ENCODE measurements at regions not wholly inside any gene's neighbourhood (a gene's known extent, or its start where the extent isn't known, plus 50 kb on each side); places are given as distances from the start of the nearest gene placed in this dataset.

DNA sequence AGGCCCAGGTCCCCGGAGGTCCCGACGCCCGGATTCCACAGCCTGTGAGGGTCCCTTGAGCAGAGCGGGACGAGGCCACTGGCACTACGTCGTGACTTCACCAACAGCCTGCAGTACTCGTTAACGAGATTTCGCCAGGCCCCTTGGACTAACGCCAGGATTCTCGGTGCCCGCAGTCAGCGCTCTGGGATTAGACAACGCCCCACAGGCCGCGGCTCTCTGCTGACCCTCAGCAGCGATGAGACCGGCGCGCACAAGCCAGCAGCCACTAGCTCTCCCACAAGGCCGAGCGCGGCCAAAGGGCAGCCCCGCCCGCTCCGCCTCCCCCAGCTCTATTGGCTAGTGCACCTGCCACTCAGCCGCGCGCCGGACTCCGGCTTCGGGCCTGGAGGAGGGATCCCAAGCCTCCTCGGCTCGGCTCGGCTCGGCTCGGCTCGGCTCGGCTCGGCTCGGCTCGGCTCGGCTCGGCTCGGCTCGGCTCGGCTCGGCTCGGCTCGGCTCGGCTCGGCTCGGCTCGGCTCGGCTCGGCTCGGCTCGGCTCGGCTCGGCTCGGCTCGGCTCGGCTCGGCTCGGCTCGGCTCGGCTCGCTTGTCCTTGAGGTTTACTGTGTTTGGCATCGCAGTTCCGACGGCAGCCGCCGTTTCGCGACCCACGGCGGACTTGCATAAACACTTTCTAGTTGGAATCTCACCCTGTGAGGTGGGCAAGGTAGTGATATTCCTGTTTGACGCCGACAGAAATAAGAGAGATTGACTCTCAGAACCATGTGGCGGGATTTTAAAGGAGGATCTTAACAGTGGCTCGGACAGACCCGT is 231.7 kb upstream of the SERP2 start:
- POLR2A ChIA-PET = interaction anchor here (0.6 to 0.7 kb wide), 3 partner anchors 9 to 346 kb away, joined by 3 to 4 read pairs (median 3); no protein-coding TSS in a partner anchor
- peak; percentile 64 for DNase-seq (ENCODE audit: low read depth, low spot score)
- CTCF ChIA-PET = interaction anchor here (0.7 to 1.6 kb wide), 3 partner anchors 10 to 234 kb away, joined by 3 to 8 read pairs (median 4); no protein-coding TSS in a partner anchor
- H3K4me3 ChIP-seq (ENCODE audit: low read depth, low read length) = peak overlapping the region; percentile 70
- TF ChIP-seq, protein P1, sequence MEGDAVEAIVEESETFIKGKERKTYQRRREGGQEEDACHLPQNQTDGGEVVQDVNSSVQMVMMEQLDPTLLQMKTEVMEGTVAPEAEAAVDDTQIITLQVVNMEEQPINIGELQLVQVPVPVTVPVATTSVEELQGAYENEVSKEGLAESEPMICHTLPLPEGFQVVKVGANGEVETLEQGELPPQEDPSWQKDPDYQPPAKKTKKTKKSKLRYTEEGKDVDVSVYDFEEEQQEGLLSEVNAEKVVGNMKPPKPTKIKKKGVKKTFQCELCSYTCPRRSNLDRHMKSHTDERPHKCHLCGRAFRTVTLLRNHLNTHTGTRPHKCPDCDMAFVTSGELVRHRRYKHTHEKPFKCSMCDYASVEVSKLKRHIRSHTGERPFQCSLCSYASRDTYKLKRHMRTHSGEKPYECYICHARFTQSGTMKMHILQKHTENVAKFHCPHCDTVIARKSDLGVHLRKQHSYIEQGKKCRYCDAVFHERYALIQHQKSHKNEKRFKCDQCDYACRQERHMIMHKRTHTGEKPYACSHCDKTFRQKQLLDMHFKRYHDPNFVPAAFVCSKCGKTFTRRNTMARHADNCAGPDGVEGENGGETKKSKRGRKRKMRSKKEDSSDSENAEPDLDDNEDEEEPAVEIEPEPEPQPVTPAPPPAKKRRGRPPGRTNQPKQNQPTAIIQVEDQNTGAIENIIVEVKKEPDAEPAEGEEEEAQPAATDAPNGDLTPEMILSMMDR (IDR thresholded peaks at IDR 0.05; ENCODE audit: insufficient read depth, low read length, missing control alignments) = no peak

DNA sequence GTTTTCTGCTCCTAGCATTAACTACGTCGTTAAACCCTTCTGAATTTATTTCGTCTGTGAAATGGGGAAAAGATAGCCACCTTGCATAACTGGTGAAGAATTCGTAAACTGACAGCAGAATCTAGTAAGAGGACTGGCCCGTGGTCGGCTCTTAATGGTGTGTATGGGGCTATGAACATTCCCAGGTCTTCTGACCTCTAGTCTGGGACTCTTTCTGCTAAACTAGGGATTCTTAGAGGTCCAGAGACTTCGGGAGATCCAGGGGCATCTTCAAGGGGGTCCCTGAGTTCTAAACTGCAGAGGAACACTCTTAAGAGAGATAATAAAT is 231.1 kb upstream of the SERP2 start:
- POLR2A ChIA-PET = no interaction called here
- CTCF ChIA-PET = no interaction called here
- TF ChIP-seq, protein P1 (IDR thresholded peaks at IDR 0.05; ENCODE audit: insufficient read depth, low read length, missing control alignments) = no peak
- DNase-seq (ENCODE audit: low read depth, low spot score) = no peak
- H3K4me3 ChIP-seq (ENCODE audit: low read depth, low read length) = peak overlapping the region; percentile 59

DNA sequence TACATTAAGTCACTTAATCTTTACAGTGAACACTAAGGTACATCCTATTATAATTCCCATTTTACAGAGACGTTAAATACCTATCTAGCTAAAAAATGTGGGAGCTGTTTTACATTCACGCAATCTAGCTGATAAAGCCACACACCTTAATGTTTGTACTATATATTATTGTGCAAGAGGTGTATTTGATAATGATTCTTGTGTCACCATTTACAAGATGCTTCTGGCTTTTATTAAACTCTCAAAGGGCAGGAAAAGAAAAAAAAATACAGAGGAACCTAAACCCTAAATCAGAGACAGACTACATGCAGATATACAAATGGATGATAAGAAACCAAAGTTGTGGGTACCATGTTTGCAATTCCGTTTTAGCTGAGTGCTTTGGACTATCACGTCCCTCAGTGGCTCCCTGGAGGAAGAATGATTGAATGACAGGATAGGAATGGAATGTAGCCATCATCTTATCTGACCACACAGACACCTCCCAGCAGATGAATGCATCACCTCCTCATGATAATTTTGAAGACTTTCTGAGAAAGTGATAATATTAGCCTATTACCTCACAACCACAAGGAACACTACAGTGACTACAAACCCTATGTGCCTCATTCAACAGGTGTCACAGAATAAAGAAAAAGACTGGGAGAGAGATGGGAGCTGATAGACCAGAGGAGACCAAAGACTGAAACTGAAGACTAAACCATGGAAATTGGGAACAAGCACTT is 230.5 kb upstream of the SERP2 start:
- DNase-seq (ENCODE audit: low read depth, low spot score) = no peak
- TF ChIP-seq, protein P1 (IDR thresholded peaks at IDR 0.05; ENCODE audit: insufficient read depth, low read length, missing control alignments) = no peak
- ChIA-PET POLR2A (no interaction called here), CTCF (interaction anchor here (1.5 kb wide), 1 partner anchor 91 kb away, joined by 3 read pairs; no protein-coding TSS in a partner anchor)
- no peak overlapping the region for H3K4me3 ChIP-seq (ENCODE audit: low read depth, low read length)

DNA sequence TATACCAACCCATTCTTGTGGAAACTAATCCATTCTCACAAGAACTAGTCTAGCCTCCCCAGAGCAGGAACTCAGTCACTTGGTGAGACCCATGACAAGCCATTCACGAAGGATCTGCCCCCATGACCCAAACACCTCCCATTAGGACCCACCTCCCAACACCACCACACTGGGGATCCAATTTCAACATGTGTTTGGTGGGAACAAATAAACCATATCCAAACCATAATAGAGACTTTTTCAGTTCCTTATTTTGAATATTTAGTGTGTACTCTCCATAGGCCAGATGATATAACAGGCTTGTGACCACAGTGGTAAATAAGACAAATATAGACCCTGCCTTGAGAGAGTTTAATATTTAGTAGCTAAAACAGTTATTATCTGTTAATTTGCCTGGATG is 227.5 kb upstream of the SERP2 start:
- DNase-seq (ENCODE audit: low read depth, low spot score) = no peak
- CTCF ChIA-PET = no interaction called here
- no peak overlapping the region for H3K4me3 ChIP-seq (ENCODE audit: low read depth, low read length)
- TF ChIP-seq, protein P1 (IDR thresholded peaks at IDR 0.05; ENCODE audit: insufficient read depth, low read length, missing control alignments) = no peak
- POLR2A ChIA-PET = no interaction called here

DNA sequence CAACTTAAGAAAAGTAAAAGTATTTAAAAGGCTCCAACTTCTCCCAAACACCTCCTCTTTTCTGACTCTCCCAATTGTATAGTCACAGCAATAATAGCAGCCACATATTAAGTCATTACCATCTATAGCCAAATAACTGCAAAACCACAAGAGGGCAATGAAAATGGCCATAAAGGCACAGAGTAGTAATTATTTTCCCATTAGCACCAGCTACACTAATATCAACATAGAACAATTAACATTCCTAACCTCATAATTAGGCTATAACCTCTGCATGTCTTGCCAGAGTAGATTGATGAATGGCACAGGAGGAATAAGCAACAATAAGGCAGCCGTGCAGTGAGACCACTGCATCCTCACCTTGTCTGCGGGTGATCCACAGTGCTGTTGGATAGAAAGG is 226.4 kb upstream of the SERP2 start:
- H3K4me3 ChIP-seq (ENCODE audit: low read depth, low read length) = no peak overlapping the region
- no peak for DNase-seq (ENCODE audit: low read depth, low spot score)
- ChIA-PET CTCF (no interaction called here), POLR2A (no interaction called here)
- TF ChIP-seq, protein P1 (IDR thresholded peaks at IDR 0.05; ENCODE audit: insufficient read depth, low read length, missing control alignments) = no peak

DNA sequence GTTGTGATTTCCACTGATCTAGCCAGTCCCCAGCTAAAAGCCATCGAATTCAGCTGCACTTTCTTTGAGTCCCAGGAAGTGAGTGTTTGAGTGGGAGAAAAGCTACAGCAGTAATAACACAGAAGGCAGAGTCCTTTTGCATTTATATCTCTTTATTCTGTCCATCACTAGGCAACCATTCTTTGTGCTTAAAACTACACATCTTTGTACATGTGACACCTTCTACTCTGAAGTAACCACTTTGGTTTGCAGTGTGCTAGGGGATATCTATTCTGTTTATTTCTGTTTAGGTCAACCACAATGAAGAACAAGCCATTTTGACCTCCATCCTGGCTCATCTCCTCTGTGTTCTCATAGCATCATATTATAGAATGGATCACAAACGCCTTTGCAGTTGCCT is 226.0 kb upstream of the SERP2 start:
- ChIA-PET CTCF (no interaction called here), POLR2A (no interaction called here)
- no peak overlapping the region for H3K4me3 ChIP-seq (ENCODE audit: low read depth, low read length)
- TF ChIP-seq, protein P1 (IDR thresholded peaks at IDR 0.05; ENCODE audit: insufficient read depth, low read length, missing control alignments) = no peak
- DNase-seq (ENCODE audit: low read depth, low spot score) = no peak

All from AG04449 (cell line).